ENCODE measurements at regions not wholly inside any gene's neighbourhood (a gene's known extent, or its start where the extent isn't known, plus 50 kb on each side); places are given as distances from the start of the nearest gene placed in this dataset.

DNA sequence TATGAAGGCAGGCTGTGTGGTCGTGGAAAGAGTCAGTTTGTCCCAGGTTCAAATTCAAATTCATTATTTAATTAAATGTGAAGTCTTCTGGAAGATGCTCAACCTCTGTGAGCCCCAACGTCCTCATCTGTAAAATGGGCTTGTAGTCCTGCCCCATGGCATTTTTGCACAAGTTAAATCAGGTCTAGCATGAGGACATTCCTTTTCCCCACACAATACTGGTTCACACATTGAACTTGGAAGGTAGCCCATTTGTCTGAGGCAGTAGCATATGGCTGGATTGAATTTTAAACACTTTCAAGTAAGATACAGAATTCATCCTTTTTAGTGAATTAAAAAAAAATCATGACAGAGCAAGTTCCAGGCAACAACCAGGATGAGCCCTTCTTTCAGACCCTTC is 665.4 kb upstream of the HS6ST1 start:
- TF ChIP-seq EZH2phosphoT487 (IDR thresholded peaks at IDR 0.05; ENCODE audit: low read length) (no peak), EZH2 (optimal IDR thresholded peaks at IDR 0.05; ENCODE audit: low read depth, low read length) (no peak)
- TF ChIP-seq, protein P1, sequence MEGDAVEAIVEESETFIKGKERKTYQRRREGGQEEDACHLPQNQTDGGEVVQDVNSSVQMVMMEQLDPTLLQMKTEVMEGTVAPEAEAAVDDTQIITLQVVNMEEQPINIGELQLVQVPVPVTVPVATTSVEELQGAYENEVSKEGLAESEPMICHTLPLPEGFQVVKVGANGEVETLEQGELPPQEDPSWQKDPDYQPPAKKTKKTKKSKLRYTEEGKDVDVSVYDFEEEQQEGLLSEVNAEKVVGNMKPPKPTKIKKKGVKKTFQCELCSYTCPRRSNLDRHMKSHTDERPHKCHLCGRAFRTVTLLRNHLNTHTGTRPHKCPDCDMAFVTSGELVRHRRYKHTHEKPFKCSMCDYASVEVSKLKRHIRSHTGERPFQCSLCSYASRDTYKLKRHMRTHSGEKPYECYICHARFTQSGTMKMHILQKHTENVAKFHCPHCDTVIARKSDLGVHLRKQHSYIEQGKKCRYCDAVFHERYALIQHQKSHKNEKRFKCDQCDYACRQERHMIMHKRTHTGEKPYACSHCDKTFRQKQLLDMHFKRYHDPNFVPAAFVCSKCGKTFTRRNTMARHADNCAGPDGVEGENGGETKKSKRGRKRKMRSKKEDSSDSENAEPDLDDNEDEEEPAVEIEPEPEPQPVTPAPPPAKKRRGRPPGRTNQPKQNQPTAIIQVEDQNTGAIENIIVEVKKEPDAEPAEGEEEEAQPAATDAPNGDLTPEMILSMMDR (IDR thresholded peaks at IDR 0.05; ENCODE audit: low read length): no peak
